Tongue (tissue), 2 donors: ENCODE measurements at regions not wholly inside any gene's neighbourhood (a gene's known extent, or its start where the extent isn't known, plus 50 kb on each side); places are given as distances from the start of the nearest gene placed in this dataset. TPM values are rescaled to one million over a fixed set of nuclear protein-coding genes. Genes with fewer than 3 reads are reported as not detected.

Experiments
- DNase-seq: peaks from one replicate; pipeline ENCODE4 v3.0.0-alpha.2; 2015
- small RNA-seq: library from RNA; depleted of rRNA; stranded (forward); fragments of <200 nt; gene quantifications from one replicate; pipeline ENCODE3, GENCODE V24; 2014; ENCODE audit warnings: low replicate concordance

GRCh38 chr20:51876313-51876940 is 74.1 kb upstream of the SALL4 start:
- DNase-seq, result no peak

- DNase-seq, result no peak
Measured at GRCh38 chr20:51873652-51874051, 71.3 kb upstream of the SALL4 start.

GRCh38 chr20:51871943-51872342 is 69.6 kb upstream of the SALL4 start:
- DNase-seq, result no peak

GRCh38 chr20:51869002-51869401 is 66.7 kb upstream of the SALL4 start:
- DNase-seq, result no peak

- no peak for DNase-seq
Measured at GRCh38 chr20:51867251-51867650, 64.9 kb upstream of the SALL4 start.

GRCh38 chr20:51864967-51865366 is 62.6 kb upstream of the SALL4 start:
- DNase-seq, result no peak

GRCh38 chr20:51862796-51863195 is 60.5 kb upstream of the SALL4 start:
- no peak for DNase-seq

- no peak for DNase-seq
Measured at GRCh38 chr20:51861726-51862466, 59.6 kb upstream of the SALL4 start.

- DNase-seq, result no peak
Measured at GRCh38 chr20:51860111-51860882, 58.0 kb upstream of the SALL4 start.

- DNase-seq, result no peak
Measured at GRCh38 chr20:51856432-51856831, 54.1 kb upstream of the SALL4 start.

- DNase-seq, result no peak
Measured at GRCh38 chr20:51854921-51855320, 52.6 kb upstream of the SALL4 start.

Small RNA genes in the stretch of these regions (small RNA-seq; reads per million reads assigned to genes)
- not detected for gene RNU6-347P
- not detected for gene RNU7-6P
